Neural cell (in vitro differentiated cells): ENCODE measurements at regions not wholly inside any gene's neighbourhood (a gene's known extent, or its start where the extent isn't known, plus 50 kb on each side); places are given as distances from the start of the nearest gene placed in this dataset.

Source experiments
- H2AFZ ChIP-seq: fragments of 200-600, 300-800 bp; sonication (generic), shearing (Covaris generic); 2 replicates; pipeline ENCODE4 v1.6.0; 2014; ENCODE audit warnings: low read depth, mild to moderate bottlenecking, antibody characterized with exemption, low read length, moderate library complexity
- H3F3A ChIP-seq: fragments of 200-600 bp; shearing (Covaris generic); 2 replicates; pipeline ENCODE4 v1.6.1; 2016; ENCODE audit warnings: mild to moderate bottlenecking, moderate library complexity, mixed read lengths, antibody characterized with exemption, low read length; ENCODE audit not compliant: insufficient read depth, poor library complexity, severe bottlenecking
- H3K27ac ChIP-seq: fragments of 200-600, 300-800 bp; sonication (generic), shearing (Covaris generic); 2 replicates; pipeline ENCODE4 v1.5.1; 2014; ENCODE audit warnings: mild to moderate bottlenecking, low read length, moderate library complexity
- H3K27me3 ChIP-seq: fragments of 300-800, 200-600 bp; sonication (generic), shearing (Covaris generic); 2 replicates; pipeline ENCODE4 v1.6.0; 2014; ENCODE audit warnings: mild to moderate bottlenecking, low read depth, low read length, moderate library complexity; ENCODE audit not compliant: insufficient read depth
- H3K36me3 ChIP-seq: fragments of 300-800, 200-600 bp; sonication (generic), shearing (Covaris generic); 2 replicates; pipeline ENCODE4 v1.5.1; 2014; ENCODE audit warnings: mild to moderate bottlenecking, antibody characterized with exemption, low read length, moderate library complexity; ENCODE audit not compliant: insufficient read depth
- H3K4me2 ChIP-seq: fragments of 300-800, 200-600 bp; sonication (generic), shearing (Covaris generic); 2 replicates; pipeline ENCODE4 v1.6.0; 2014; ENCODE audit warnings: mild to moderate bottlenecking, low read length
- H3K4me3 ChIP-seq: fragments of 300-800, 200-600 bp; sonication (generic), shearing (Covaris generic); 2 replicates; pipeline ENCODE4 v1.5.1; 2014; ENCODE audit warnings: mild to moderate bottlenecking, low read length, moderate library complexity
- H3K79me2 ChIP-seq: fragments of 200-600 bp; shearing (Covaris generic); replicated peaks from 2 replicates; pipeline ENCODE4 v1.6.0; 2014; ENCODE audit warnings: mild to moderate bottlenecking, low read length, moderate library complexity; ENCODE audit not compliant: insufficient read depth
- H3K9ac ChIP-seq: fragments of 300-800, 200-600 bp; sonication (generic), shearing (Covaris generic); 2 replicates; pipeline ENCODE4 v1.6.1; 2016; ENCODE audit warnings: mild to moderate bottlenecking, low read length, mixed read lengths
- H3K9me2 ChIP-seq: fragments of 200-600 bp; shearing (Covaris generic); 2 replicates; pipeline ENCODE4 v1.6.1; 2016; ENCODE audit warnings: mild to moderate bottlenecking, low read length, mixed read lengths; ENCODE audit not compliant: insufficient read depth
- H3K9me3 ChIP-seq: fragments of 200-600, 300-800 bp; sonication (generic), shearing (Covaris generic); 2 replicates; pipeline ENCODE4 v1.6.1; 2016; ENCODE audit warnings: mild to moderate bottlenecking, mixed run types, low read length, moderate library complexity, mixed read lengths
- H4K20me1 ChIP-seq: fragments of 200-600 bp; shearing (Covaris generic); 2 replicates; pipeline ENCODE4 v1.6.1; 2016; ENCODE audit warnings: mild to moderate bottlenecking, mixed run types; ENCODE audit not compliant: insufficient read depth
- CTCF ChIP-seq: fragments of 450-650 bp; IDR thresholded peaks from 2 replicates; pipeline ENCODE4 v1.5.1; 2014; ENCODE audit warnings: antibody characterized with exemption, mild to moderate bottlenecking, moderate library complexity; ENCODE audit not compliant: poor library complexity, severe bottlenecking
- EP300 ChIP-seq: fragments of 450-650 bp; conservative IDR thresholded peaks from 2 replicates; pipeline ENCODE4 v1.6.1; 2014; ENCODE audit warnings: antibody characterized with exemption, mild to moderate bottlenecking, moderate library complexity; ENCODE audit not compliant: poor library complexity, severe bottlenecking
- EZH2 ChIP-seq: fragments of 200-600, 300-800 bp; shearing (Covaris generic), sonication (generic); IDR thresholded peaks from 2 replicates; pipeline ENCODE4 v1.6.1; 2014; ENCODE audit warnings: antibody characterized with exemption, low read length, borderline replicate concordance, mild to moderate bottlenecking; ENCODE audit not compliant: insufficient read depth, poor library complexity, severe bottlenecking
- MXI1 ChIP-seq: fragments of 450-650 bp; conservative IDR thresholded peaks from 2 replicates; pipeline ENCODE4 v1.6.1; 2014; ENCODE audit warnings: antibody characterized with exemption, mild to moderate bottlenecking; ENCODE audit not compliant: poor library complexity, severe bottlenecking
- POLR2AphosphoS5 ChIP-seq: IDR thresholded peaks from 2 replicates; pipeline ENCODE4 v1.6.1; 2012
- RAD21 ChIP-seq: fragments of 450-650 bp; conservative IDR thresholded peaks from 2 replicates; pipeline ENCODE4 v1.6.1; 2014; ENCODE audit warnings: antibody characterized with exemption, mild to moderate bottlenecking, moderate library complexity
- REST ChIP-seq: IDR thresholded peaks from 2 replicates; pipeline ENCODE4 v1.6.1; 2012; ENCODE audit warnings: borderline replicate concordance
- SMC3 ChIP-seq: fragments of 450-650 bp; conservative IDR thresholded peaks from 2 replicates; pipeline ENCODE4 v1.6.1; 2014; ENCODE audit warnings: antibody characterized with exemption, mild to moderate bottlenecking, moderate library complexity; ENCODE audit not compliant: poor library complexity
- TAF1 ChIP-seq: IDR thresholded peaks from 2 replicates; pipeline ENCODE4 v1.6.1; 2012; ENCODE audit warnings: low read depth

GRCh38 chr14:31964490-31964889 lies 112.6 kb upstream of the ARHGAP5 start:
- H3K27ac ChIP-seq: no peak overlapping the region

GRCh38 chr14:31965071-31965734 lies 111.9 kb upstream of the ARHGAP5 start:
- Histone ChIP-seq H2AFZ (no peak overlapping the region), H3K4me2 (no peak overlapping the region), H3K27ac (no peak overlapping the region)
- TF ChIP-seq REST (no peak), POLR2AphosphoS5 (no peak), CTCF (no peak), MXI1 (no peak), EZH2 (no peak)

More at GRCh38 chr14:31964490-31964889, 112.6 kb upstream of the ARHGAP5 start:
- TF ChIP-seq SMC3: no peak
- no peak for TF ChIP-seq REST
- no peak for TF ChIP-seq EP300
- TF ChIP-seq EZH2: no peak
- TF ChIP-seq TAF1: no peak
- no peak for TF ChIP-seq CTCF
- TF ChIP-seq MXI1: no peak
- no peak for TF ChIP-seq RAD21
- TF ChIP-seq POLR2AphosphoS5: no peak
- Histone ChIP-seq H2AFZ (no peak overlapping the region), H3K9me3 (no peaks in the 10 kb centered on the region), H3K27me3 (no peaks in the 10 kb centered on the region), H3K36me3 (no peaks in the 10 kb centered on the region), H3K9ac (no peak overlapping the region), H3K9me2 (no peaks in the 10 kb centered on the region), H3K4me2 (no peak overlapping the region), H3F3A (no peaks in the 10 kb centered on the region), H3K4me3 (no peak overlapping the region), H3K79me2 (no peaks in the 10 kb centered on the region), H4K20me1 (no peaks in the 10 kb centered on the region)

More at GRCh38 chr14:31965071-31965734, 111.9 kb upstream of the ARHGAP5 start:
- no peaks in the 10 kb centered on the region for H3K79me2 ChIP-seq
- H3K9me3 ChIP-seq: no peaks in the 10 kb centered on the region
- H3K9ac ChIP-seq: no peak overlapping the region
- no peak overlapping the region for H3K4me3 ChIP-seq
- H3K27me3 ChIP-seq: no peaks in the 10 kb centered on the region
- H4K20me1 ChIP-seq: no peaks in the 10 kb centered on the region
- H3K9me2 ChIP-seq: no peaks in the 10 kb centered on the region
- no peaks in the 10 kb centered on the region for H3F3A ChIP-seq
- no peaks in the 10 kb centered on the region for H3K36me3 ChIP-seq
